ENCODE measurements at regions not wholly inside any gene's neighbourhood (a gene's known extent, or its start where the extent isn't known, plus 50 kb on each side); places are given as distances from the start of the nearest gene placed in this dataset.

DNA sequence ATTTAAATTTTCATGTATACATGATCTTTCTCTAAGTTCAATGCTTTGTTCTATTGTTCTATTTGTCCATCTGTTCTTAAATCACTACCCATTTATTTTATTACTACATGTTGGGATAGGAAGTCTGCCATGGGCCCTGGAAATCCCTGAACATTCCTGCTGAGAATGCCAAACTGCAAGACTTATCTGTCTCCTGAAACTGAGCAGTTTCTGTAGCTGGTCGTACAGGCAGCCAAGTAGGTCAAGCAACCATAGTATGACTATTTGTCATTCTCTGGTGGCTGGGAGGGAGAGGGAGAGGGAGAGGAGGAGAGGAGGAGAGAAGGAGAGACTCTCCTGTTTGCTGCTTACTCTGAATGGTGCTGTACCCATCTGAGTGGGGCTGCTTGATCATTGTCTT, 82.8 kb upstream of the SNX19 start:
- TF ChIP-seq, protein P1, sequence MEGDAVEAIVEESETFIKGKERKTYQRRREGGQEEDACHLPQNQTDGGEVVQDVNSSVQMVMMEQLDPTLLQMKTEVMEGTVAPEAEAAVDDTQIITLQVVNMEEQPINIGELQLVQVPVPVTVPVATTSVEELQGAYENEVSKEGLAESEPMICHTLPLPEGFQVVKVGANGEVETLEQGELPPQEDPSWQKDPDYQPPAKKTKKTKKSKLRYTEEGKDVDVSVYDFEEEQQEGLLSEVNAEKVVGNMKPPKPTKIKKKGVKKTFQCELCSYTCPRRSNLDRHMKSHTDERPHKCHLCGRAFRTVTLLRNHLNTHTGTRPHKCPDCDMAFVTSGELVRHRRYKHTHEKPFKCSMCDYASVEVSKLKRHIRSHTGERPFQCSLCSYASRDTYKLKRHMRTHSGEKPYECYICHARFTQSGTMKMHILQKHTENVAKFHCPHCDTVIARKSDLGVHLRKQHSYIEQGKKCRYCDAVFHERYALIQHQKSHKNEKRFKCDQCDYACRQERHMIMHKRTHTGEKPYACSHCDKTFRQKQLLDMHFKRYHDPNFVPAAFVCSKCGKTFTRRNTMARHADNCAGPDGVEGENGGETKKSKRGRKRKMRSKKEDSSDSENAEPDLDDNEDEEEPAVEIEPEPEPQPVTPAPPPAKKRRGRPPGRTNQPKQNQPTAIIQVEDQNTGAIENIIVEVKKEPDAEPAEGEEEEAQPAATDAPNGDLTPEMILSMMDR (IDR thresholded peaks at IDR 0.05), result no peak
- no peak for TF ChIP-seq POLR2A (IDR thresholded peaks at IDR 0.05; ENCODE audit: low read depth)
